SIG-M5 treated with dmso at 0.1 percent for 504 hours (cell line): ENCODE measurements at regions not wholly inside any gene's neighbourhood (a gene's known extent, or its start where the extent isn't known, plus 50 kb on each side); places are given as distances from the start of the nearest gene placed in this dataset.
"Not testable (repeated sequence)": the region's sequence is repeated elsewhere in the genome, so short reads cannot be mapped to it uniquely, and the experiment has no call there.

ENCODE experiments used
- DNase-seq: peaks from one replicate; lab custom pipeline; 2025; ENCODE audit not compliant: unreplicated experiment; lab: John Stamatoyannopoulos, UW

- no peak for DNase-seq
These were observed 329.5 kb upstream of the SOX9 start for GRCh38 chr17:71791311-71791710.

GRCh38 chr17:71792966-71793365 lies 327.9 kb upstream of the SOX9 start:
- no peak for DNase-seq

GRCh38 chr17:71793518-71793917 lies 327.3 kb upstream of the SOX9 start:
- DNase-seq: no peak

GRCh38 chr17:71798701-71799100 lies 322.1 kb upstream of the SOX9 start:
- no peak for DNase-seq

GRCh38 chr17:71799657-71800056 lies 321.2 kb upstream of the SOX9 start:
- DNase-seq: no peak

GRCh38 chr17:71801301-71801700 lies 319.5 kb upstream of the SOX9 start:
- no peak for DNase-seq

GRCh38 chr17:71802663-71803062 lies 318.2 kb upstream of the SOX9 start:
- no peak for DNase-seq

GRCh38 chr17:71803656-71804284 lies 317.1 kb upstream of the SOX9 start:
- no peak for DNase-seq

GRCh38 chr17:71809537-71809936 lies 311.3 kb upstream of the SOX9 start:
- no peak for DNase-seq

- not testable (repeated sequence) for DNase-seq
These were observed 307.0 kb upstream of the SOX9 start for GRCh38 chr17:71813861-71814260.

GRCh38 chr17:71821511-71821910 lies 299.3 kb upstream of the SOX9 start:
- DNase-seq: no peak

- no peak for DNase-seq
These were observed 296.1 kb upstream of the SOX9 start for GRCh38 chr17:71824671-71825070.

- no peak for DNase-seq
These were observed 295.1 kb upstream of the SOX9 start for GRCh38 chr17:71825687-71826086.

- no peak for DNase-seq
These were observed 292.6 kb upstream of the SOX9 start for GRCh38 chr17:71828182-71828596.

GRCh38 chr17:71830866-71831265 lies 290.0 kb upstream of the SOX9 start:
- no peak for DNase-seq

- no peak for DNase-seq
These were observed 277.8 kb upstream of the SOX9 start for GRCh38 chr17:71842986-71843385.

GRCh38 chr17:71845337-71845736 lies 275.5 kb upstream of the SOX9 start:
- DNase-seq: no peak

- no peak for DNase-seq
These were observed 274.2 kb upstream of the SOX9 start for GRCh38 chr17:71846561-71847110.

- no peak for DNase-seq
These were observed 270.7 kb upstream of the SOX9 start for GRCh38 chr17:71849783-71850768.

- DNase-seq: no peak
These were observed 270.0 kb upstream of the SOX9 start for GRCh38 chr17:71850812-71851211.

GRCh38 chr17:71855010-71855409 lies 265.8 kb upstream of the SOX9 start:
- no peak for DNase-seq

- no peak for DNase-seq
These were observed 256.1 kb upstream of the SOX9 start for GRCh38 chr17:71864755-71865154.
